ENCODE measurements at regions not wholly inside any gene's neighbourhood (a gene's known extent, or its start where the extent isn't known, plus 50 kb on each side); places are given as distances from the start of the nearest gene placed in this dataset.

GRCh38 chr2:241974096-241974495 lies 104.6 kb downstream of the RTP5 start:
- Histone ChIP-seq H2BK5ac (ENCODE audit: low read depth, low read length, poor library complexity) (no peak overlapping the region), H2BK12ac (ENCODE audit: low read length) (no peak overlapping the region), H3K23ac (ENCODE audit: low read length) (no peak overlapping the region), H3K36me3 (ENCODE audit: control insufficient read depth in 1 of 2, insufficient read depth in 2 of 2, low read length in 2 of 2) (no peaks in the 10 kb centered on the region), H2AFZ (ENCODE audit: insufficient read depth, low read length, poor library complexity) (no peak overlapping the region), H2BK120ac (ENCODE audit: insufficient read depth, low read length, poor library complexity) (no peak overlapping the region), H3K9me3 (ENCODE audit: insufficient read depth, low read depth, low read length) (peaks cover 21% of the 10 kb centered on the region), H3K4me3 (ENCODE audit: low read depth, low read length) (no peak overlapping the region), H3K79me2 (ENCODE audit: control insufficient read depth, insufficient read depth, low read length, poor library complexity) (no peaks in the 10 kb centered on the region), H4K91ac (ENCODE audit: low read depth, low read length) (no peak overlapping the region), H3K27ac (ENCODE audit: low read depth, low read length) (no peak overlapping the region), H3K14ac (ENCODE audit: low read length) (no peak overlapping the region), H3K79me1 (ENCODE audit: low read length) (no peaks in the 10 kb centered on the region), H2AK5ac (ENCODE audit: low read length) (no peak overlapping the region), H3K4me2 (ENCODE audit: low read length) (no peak overlapping the region), H3K4ac (ENCODE audit: low read depth, low read length) (no peak overlapping the region), H3K18ac (ENCODE audit: low read length) (no peak overlapping the region), H3K27me3 (ENCODE audit: insufficient read depth, low read length) (no peaks in the 10 kb centered on the region), H3K4me1 (ENCODE audit: control insufficient read depth in 1 of 2, insufficient read depth in 2 of 2, low read length in 2 of 2) (no peaks in the 10 kb centered on the region), H3K9ac (ENCODE audit: low read length) (no peak overlapping the region), H4K8ac (ENCODE audit: low read depth, low read length) (no peak overlapping the region), H4K12ac (ENCODE audit: low read depth, low read length) (no peak overlapping the region)
- WGBS (ENCODE audit: extremely low coverage, insufficient coverage, insufficient read length) = no CpG with 5 or more reads among the region's 15 CpGs
- DNase-seq = no peak

GRCh38 chr2:241974851-241975592 lies 105.5 kb downstream of the RTP5 start:
- no peaks in the 10 kb centered on the region for H3K36me3 ChIP-seq (ENCODE audit: control insufficient read depth in 1 of 2, insufficient read depth in 2 of 2, low read length in 2 of 2)
- H3K4ac ChIP-seq (ENCODE audit: low read depth, low read length) = no peak overlapping the region
- no peak overlapping the region for H2AK5ac ChIP-seq (ENCODE audit: low read length)
- no peaks in the 10 kb centered on the region for H3K79me1 ChIP-seq (ENCODE audit: low read length)
- H4K12ac ChIP-seq (ENCODE audit: low read depth, low read length) = no peak overlapping the region
- no peak overlapping the region for H3K9ac ChIP-seq (ENCODE audit: low read length)
- H3K14ac ChIP-seq (ENCODE audit: low read length) = no peak overlapping the region
- H3K18ac ChIP-seq (ENCODE audit: low read length) = no peak overlapping the region
- no peak overlapping the region for H2BK120ac ChIP-seq (ENCODE audit: insufficient read depth, low read length, poor library complexity)
- H3K4me1 ChIP-seq (ENCODE audit: control insufficient read depth in 1 of 2, insufficient read depth in 2 of 2, low read length in 2 of 2) = no peaks in the 10 kb centered on the region
- no peak overlapping the region for H2BK12ac ChIP-seq (ENCODE audit: low read length)
- H3K79me2 ChIP-seq (ENCODE audit: control insufficient read depth, insufficient read depth, low read length, poor library complexity) = no peaks in the 10 kb centered on the region
- H3K27ac ChIP-seq (ENCODE audit: low read depth, low read length) = no peak overlapping the region
- no peak overlapping the region for H4K8ac ChIP-seq (ENCODE audit: low read depth, low read length)
- H3K4me2 ChIP-seq (ENCODE audit: low read length) = no peak overlapping the region
- H3K9me3 ChIP-seq (ENCODE audit: insufficient read depth, low read depth, low read length) = peaks cover 16% of the 10 kb centered on the region
- no CpG with 5 or more reads among the region's 26 CpGs for WGBS (ENCODE audit: extremely low coverage, insufficient coverage, insufficient read length)
- no peak overlapping the region for H3K4me3 ChIP-seq (ENCODE audit: low read depth, low read length)
- H3K27me3 ChIP-seq (ENCODE audit: insufficient read depth, low read length) = no peaks in the 10 kb centered on the region
- H4K91ac ChIP-seq (ENCODE audit: low read depth, low read length) = no peak overlapping the region
- no peak overlapping the region for H2BK5ac ChIP-seq (ENCODE audit: low read depth, low read length, poor library complexity)
- H2AFZ ChIP-seq (ENCODE audit: insufficient read depth, low read length, poor library complexity) = no peak overlapping the region
- DNase-seq = no peak
- H3K23ac ChIP-seq (ENCODE audit: low read length) = no peak overlapping the region

- Histone ChIP-seq H3K79me2 (ENCODE audit: control insufficient read depth, insufficient read depth, low read length, poor library complexity) (no peaks in the 10 kb centered on the region), H3K18ac (ENCODE audit: low read length) (no peak overlapping the region), H2BK5ac (ENCODE audit: low read depth, low read length, poor library complexity) (no peak overlapping the region), H3K9me3 (ENCODE audit: insufficient read depth, low read depth, low read length) (peaks cover 16% of the 10 kb centered on the region), H3K4me3 (ENCODE audit: low read depth, low read length) (no peak overlapping the region), H3K23ac (ENCODE audit: low read length) (no peak overlapping the region), H3K4ac (ENCODE audit: low read depth, low read length) (no peak overlapping the region), H3K4me2 (ENCODE audit: low read length) (no peak overlapping the region), H3K14ac (ENCODE audit: low read length) (no peak overlapping the region), H3K79me1 (ENCODE audit: low read length) (no peaks in the 10 kb centered on the region), H2BK120ac (ENCODE audit: insufficient read depth, low read length, poor library complexity) (no peak overlapping the region), H2AK5ac (ENCODE audit: low read length) (no peak overlapping the region), H2BK12ac (ENCODE audit: low read length) (no peak overlapping the region), H3K4me1 (ENCODE audit: control insufficient read depth in 1 of 2, insufficient read depth in 2 of 2, low read length in 2 of 2) (no peaks in the 10 kb centered on the region), H4K8ac (ENCODE audit: low read depth, low read length) (no peak overlapping the region), H2AFZ (ENCODE audit: insufficient read depth, low read length, poor library complexity) (no peak overlapping the region), H3K36me3 (ENCODE audit: control insufficient read depth in 1 of 2, insufficient read depth in 2 of 2, low read length in 2 of 2) (no peaks in the 10 kb centered on the region), H3K9ac (ENCODE audit: low read length) (no peak overlapping the region), H3K27me3 (ENCODE audit: insufficient read depth, low read length) (no peaks in the 10 kb centered on the region), H4K91ac (ENCODE audit: low read depth, low read length) (no peak overlapping the region), H3K27ac (ENCODE audit: low read depth, low read length) (no peak overlapping the region), H4K12ac (ENCODE audit: low read depth, low read length) (no peak overlapping the region)
- no CpG with 5 or more reads among the region's 9 CpGs for WGBS (ENCODE audit: extremely low coverage, insufficient coverage, insufficient read length)
- no peak for DNase-seq
Observed at GRCh38 chr2:241975593-241976284, 106.2 kb downstream of the RTP5 start.

GRCh38 chr2:241976296-241976695 lies 106.8 kb downstream of the RTP5 start:
- Histone ChIP-seq H3K4ac (ENCODE audit: low read depth, low read length) (no peak overlapping the region), H2BK120ac (ENCODE audit: insufficient read depth, low read length, poor library complexity) (no peak overlapping the region), H4K8ac (ENCODE audit: low read depth, low read length) (no peak overlapping the region), H4K12ac (ENCODE audit: low read depth, low read length) (no peak overlapping the region), H3K27ac (ENCODE audit: low read depth, low read length) (no peak overlapping the region), H3K4me2 (ENCODE audit: low read length) (no peak overlapping the region), H2AK5ac (ENCODE audit: low read length) (no peak overlapping the region), H3K79me2 (ENCODE audit: control insufficient read depth, insufficient read depth, low read length, poor library complexity) (no peaks in the 10 kb centered on the region), H3K36me3 (ENCODE audit: control insufficient read depth in 1 of 2, insufficient read depth in 2 of 2, low read length in 2 of 2) (no peaks in the 10 kb centered on the region), H4K91ac (ENCODE audit: low read depth, low read length) (no peak overlapping the region), H3K23ac (ENCODE audit: low read length) (no peak overlapping the region), H3K4me3 (ENCODE audit: low read depth, low read length) (no peak overlapping the region), H2AFZ (ENCODE audit: insufficient read depth, low read length, poor library complexity) (no peak overlapping the region), H3K4me1 (ENCODE audit: control insufficient read depth in 1 of 2, insufficient read depth in 2 of 2, low read length in 2 of 2) (no peaks in the 10 kb centered on the region), H2BK5ac (ENCODE audit: low read depth, low read length, poor library complexity) (no peak overlapping the region), H3K9ac (ENCODE audit: low read length) (no peak overlapping the region), H3K27me3 (ENCODE audit: insufficient read depth, low read length) (no peaks in the 10 kb centered on the region), H3K14ac (ENCODE audit: low read length) (no peak overlapping the region), H3K18ac (ENCODE audit: low read length) (no peak overlapping the region), H3K79me1 (ENCODE audit: low read length) (no peaks in the 10 kb centered on the region), H3K9me3 (ENCODE audit: insufficient read depth, low read depth, low read length) (peaks cover 19% of the 10 kb centered on the region), H2BK12ac (ENCODE audit: low read length) (no peak overlapping the region)
- DNase-seq = no peak
- no CpG with 5 or more reads among the region's 12 CpGs for WGBS (ENCODE audit: extremely low coverage, insufficient coverage, insufficient read length)

Measured in trophoblast cell (in vitro differentiated cells and primary cell).